ENCODE measurements at regions not wholly inside any gene's neighbourhood (a gene's known extent, or its start where the extent isn't known, plus 50 kb on each side); places are given as distances from the start of the nearest gene placed in this dataset.

DNA sequence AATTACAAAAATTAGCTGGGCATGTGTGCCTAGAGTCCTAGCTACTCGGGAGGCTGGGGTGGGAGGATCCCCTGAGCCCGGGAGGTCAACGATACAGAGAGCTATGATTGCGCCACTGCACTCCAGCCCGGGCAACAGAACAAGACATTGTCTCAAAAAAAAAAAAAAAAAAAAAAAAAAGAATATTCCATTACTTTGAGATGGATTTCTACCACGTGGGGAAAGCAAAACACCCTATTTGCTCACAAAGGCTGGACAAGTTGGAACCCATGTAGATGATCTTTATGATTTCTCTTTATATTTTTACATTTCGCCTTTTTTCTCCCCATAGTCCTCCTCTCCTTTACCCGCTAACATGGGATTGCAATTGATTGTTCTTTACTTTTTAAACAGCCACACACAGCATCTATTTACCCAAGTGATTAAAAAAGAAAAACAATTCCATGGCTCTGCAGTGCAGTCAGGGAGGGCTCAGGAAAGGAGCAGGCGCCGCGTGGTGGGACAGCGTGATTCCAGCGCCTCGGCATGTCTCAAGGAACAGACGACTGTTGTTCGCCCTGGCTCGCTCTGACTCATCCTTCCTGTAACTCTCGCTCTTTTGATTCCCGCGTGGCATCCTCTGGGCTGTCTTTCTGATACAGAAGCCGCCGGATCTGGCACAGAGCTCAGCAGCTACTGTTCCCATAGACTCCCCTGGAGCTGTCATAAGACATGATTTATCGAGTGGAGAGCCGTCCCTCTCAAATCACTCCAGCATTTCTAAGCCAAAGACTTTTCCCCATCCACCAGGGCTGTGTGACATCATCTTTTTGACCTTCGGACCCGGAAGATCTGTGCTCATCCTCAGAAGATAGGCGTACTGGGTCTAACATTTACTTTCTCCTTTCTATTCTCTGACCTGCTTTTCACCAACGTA, 230.4 kb upstream of the AGAP1 start:
- DNase-seq (ENCODE audit: low read depth in 2 of 2), result no peak

DNA sequence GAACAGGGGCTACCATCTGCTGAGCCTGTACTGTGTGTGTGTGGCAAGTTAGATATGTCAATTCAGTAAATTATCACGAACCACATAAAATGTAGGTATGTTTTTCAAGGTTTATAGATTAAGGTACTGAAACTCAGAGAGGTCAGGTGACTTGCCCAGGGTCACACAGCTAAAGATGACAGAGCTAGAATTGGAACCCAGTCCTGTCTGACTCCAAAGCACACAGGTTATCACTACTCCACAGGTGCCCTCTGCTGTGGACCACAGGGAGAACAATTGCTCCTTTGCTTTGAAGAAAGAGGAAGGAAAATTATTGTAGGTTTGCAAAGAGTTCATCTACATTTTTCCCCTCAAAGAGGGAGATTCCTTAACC, 229.7 kb upstream of the AGAP1 start:
- no peak for DNase-seq (ENCODE audit: low read depth in 2 of 2)

- no peak for DNase-seq (ENCODE audit: low read depth in 2 of 2)
Observed at GRCh38 chr2:235264512-235264911, 229.3 kb upstream of the AGAP1 start.

- no peak for DNase-seq (ENCODE audit: low read depth in 2 of 2)
Observed at GRCh38 chr2:235265348-235265965, 228.4 kb upstream of the AGAP1 start.

DNA sequence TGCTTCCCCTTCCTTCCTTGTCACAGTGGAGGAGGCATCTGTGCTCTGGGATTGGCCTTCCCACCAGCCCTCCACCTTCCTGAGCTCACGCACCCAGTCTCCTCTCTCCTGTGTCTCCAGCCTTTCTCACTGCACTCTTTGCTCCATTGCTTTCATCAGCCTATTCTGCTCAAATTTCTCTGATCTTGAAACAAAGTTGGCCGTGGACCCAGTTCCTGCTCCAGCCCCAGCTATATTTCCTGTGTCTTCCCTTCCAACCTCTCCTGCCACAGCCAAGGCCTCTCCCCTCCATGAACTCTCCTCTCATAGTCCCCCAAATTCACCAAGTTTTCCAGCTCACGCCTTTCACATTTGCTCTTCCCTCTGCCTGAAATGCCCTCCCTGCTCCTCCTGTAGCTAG, 226.6 kb upstream of the AGAP1 start:
- no peak for DNase-seq (ENCODE audit: low read depth in 2 of 2)

DNA sequence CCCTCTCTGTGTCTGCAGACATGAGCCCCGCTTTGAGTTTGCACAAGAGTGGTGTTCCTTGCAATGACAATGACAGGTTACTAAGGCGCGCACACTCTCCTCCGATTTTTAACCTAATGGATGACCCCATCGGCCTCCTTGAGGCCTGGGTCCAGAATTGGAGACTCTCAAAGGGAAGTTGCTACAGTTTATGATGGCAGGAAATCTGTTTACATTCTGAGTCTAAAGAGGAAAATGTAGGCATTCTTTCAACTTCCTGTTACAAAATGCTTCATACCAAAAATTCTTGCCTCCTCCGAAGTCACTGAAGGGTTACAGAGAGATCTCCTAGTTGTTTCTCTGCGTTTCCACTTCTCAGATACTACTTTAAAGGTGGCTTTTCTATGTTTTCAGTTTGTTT, 225.3 kb upstream of the AGAP1 start:
- no peak for DNase-seq (ENCODE audit: low read depth in 2 of 2)

DNA sequence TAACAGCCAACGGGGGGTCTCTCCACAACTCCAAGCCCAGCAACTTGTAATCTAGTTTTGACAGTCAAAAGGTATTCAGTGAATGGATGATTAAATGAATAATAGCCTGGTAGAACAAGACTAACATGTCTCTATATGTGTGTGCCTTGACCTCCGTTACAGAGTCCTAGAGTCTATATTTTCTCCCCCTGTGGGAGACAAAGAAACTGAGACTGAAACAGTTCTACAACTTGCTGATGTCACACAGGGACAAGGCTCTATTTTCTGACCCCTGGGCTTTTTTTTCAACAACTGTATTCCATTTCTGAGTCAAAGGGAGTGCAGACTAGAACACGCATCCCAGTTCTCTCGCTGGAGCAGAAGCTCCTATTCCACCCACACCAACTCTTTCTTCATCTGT, 223.6 kb upstream of the AGAP1 start:
- DNase-seq (ENCODE audit: low read depth in 2 of 2), result no peak

DNA sequence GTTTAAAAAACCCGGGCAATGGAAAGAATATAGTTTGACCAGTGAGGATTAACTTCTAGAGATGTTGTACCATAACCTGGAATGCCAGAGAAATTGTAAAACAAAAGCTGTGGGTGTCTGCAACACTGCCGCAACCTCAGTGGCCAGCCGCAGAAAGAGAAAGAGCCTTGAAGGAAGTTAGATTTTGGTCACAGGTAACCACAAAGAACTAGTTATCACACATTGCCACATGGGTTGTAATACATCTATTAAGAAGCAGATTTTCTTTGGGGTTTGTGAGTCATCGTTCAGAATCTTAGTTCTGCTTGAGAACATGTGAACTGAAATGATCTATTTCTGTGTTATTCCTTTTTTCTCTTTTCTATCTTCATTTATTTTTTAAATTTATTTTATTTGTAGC, 222.9 kb upstream of the AGAP1 start:
- DNase-seq (ENCODE audit: low read depth in 2 of 2), result no peak

DNA sequence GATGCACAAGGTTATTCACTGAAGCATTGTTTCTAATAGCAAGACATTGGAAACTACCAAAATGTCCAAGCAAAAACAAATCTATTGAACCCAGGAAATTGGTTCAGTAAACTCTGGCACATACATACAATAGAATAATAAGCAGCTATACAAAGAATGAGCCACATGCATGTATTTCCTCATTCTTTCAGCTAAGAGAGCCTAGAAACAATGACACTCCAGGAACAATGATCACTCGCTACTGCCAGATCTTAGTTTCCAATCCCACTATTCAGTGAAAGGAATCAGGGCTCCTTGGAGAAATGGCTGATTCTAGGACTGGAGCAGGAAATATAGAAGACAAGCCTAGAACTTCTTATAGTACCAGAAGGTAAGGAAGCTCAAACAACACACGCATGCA, 221.9 kb upstream of the AGAP1 start:
- DNase-seq (ENCODE audit: low read depth in 2 of 2), result no peak

DNA sequence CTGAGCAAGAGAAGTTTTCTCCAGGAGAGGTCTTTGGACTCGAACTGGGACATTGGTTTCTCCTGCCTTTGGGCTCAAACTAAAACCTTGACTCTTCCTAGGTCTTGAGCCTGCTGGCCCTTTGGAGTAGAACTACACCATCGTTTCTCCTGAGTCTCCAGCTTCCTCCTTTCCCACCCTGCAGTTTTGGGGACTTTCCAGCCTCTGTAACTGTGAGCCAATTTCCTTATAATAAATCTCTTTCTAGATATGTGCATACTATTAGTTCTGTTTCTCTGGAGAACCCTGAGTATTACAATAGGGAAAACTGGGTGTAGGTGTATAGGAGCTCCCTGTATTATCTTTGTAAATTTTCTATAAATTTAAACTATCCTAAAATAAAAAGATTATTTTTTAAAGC, 219.8 kb upstream of the AGAP1 start:
- DNase-seq (ENCODE audit: low read depth in 2 of 2), result no peak

DNA sequence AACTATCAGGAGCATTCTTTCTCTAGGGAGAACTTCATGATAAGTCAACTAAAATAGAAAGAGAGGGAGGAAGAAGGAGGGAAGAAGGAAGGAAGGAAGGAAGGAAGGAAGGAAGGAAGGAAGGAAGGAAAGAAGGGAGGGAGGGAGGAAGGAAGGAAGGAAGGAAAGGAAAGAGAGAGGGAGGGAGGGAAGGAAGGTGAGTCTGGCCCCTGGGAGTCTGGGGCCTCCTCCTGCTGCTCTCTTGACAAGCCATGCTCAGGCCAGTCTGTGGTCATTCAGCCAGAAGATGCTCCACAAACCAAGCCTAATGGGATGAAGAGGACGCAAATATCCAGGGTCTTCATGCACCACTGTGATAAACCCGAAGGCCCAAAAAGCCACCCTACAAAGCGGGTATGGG, 216.4 kb upstream of the AGAP1 start:
- DNase-seq (ENCODE audit: low read depth in 2 of 2), result no peak

- DNase-seq (ENCODE audit: low read depth in 2 of 2), result no peak
Observed at GRCh38 chr2:235278771-235279355, 215.0 kb upstream of the AGAP1 start.

DNA sequence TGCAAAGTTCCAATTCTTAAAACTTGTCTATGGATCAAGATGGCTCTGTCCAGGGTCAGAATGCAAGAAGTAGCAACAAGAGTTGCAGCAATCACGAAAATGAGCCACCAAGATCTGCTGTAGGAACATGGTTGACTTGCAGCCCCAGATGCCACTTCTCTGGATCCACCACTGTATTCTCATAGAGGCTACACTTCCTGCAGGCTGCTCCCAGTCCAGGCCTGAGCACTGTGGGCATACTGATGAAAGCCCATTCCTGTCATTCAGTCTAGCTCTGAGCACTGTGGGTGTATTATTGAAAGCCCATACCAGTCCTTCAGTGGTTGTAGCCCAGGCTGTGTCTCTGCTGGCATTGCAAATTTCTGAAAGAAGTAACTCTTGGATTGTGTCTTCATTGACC, 213.9 kb upstream of the AGAP1 start:
- DNase-seq (ENCODE audit: low read depth in 2 of 2), result no peak

DNA sequence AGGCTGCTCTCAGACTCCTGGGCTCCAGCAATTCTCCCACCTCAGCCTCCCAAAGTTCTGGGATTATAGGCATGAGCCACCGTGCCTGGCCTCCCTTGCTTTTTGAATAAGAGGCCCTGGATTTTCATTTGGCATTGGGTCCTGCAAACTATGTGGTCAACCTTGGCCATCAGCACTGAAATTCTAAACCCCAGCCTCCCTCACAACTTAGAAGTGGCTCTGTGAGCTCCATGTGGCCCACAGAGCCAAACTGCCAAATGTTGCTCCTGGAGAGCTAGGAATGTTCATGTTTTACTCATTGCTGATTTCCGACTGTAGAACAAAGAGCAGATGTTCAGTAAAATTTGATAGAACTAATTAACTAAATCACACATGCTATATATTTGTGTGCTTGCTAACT, 210.6 kb upstream of the AGAP1 start:
- DNase-seq (ENCODE audit: low read depth in 2 of 2), result no peak

- no peak for DNase-seq (ENCODE audit: low read depth in 2 of 2)
Observed at GRCh38 chr2:235286622-235287374, 207.0 kb upstream of the AGAP1 start.

DNA sequence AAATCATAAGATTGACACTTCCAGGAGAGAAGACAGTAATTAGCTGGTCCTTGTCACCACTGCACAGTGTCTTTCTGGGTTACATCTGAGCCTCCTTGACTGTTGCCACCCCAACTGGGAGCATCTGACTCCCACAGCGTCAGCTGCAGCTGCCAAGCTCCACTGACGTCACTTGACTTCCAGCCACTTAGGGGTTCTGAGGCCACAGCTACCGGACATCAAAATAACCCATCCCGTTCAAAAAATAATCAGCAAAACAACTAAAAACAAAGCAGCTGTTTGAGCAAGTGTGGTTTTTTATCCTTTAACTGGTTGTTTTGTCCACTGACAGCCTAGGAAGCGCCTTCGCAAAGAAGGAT, 206.5 kb upstream of the AGAP1 start:
- no peak for DNase-seq (ENCODE audit: low read depth in 2 of 2)

GRCh38 chr2:235291461-235291860, 202.4 kb upstream of the AGAP1 start:
- no peak for DNase-seq (ENCODE audit: low read depth in 2 of 2)

GRCh38 chr2:235293061-235293460, 200.8 kb upstream of the AGAP1 start:
- no peak for DNase-seq (ENCODE audit: low read depth in 2 of 2)

DNA sequence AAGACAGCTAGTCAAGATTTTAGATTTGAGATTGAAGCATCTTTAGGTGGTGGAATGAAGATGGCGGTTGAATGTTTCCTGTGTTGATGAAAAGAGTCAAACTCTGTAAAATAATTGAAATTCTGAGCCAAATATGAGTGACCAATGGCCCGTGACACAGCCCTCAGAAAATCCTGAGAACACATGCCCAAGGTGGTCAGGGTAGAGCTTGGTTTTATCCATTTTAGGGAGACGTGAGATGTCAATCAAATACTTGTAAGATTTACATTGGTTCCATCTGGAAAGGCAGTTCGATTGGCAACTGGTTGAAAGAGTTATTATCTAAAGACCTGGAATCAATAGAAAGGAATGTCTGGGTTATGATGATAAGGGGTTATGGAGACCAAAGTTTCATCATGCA, 198.0 kb upstream of the AGAP1 start:
- no peak for DNase-seq (ENCODE audit: low read depth in 2 of 2)

GRCh38 chr2:235300368-235301201, 193.3 kb upstream of the AGAP1 start:
- no peak for DNase-seq (ENCODE audit: low read depth in 2 of 2)

DNA sequence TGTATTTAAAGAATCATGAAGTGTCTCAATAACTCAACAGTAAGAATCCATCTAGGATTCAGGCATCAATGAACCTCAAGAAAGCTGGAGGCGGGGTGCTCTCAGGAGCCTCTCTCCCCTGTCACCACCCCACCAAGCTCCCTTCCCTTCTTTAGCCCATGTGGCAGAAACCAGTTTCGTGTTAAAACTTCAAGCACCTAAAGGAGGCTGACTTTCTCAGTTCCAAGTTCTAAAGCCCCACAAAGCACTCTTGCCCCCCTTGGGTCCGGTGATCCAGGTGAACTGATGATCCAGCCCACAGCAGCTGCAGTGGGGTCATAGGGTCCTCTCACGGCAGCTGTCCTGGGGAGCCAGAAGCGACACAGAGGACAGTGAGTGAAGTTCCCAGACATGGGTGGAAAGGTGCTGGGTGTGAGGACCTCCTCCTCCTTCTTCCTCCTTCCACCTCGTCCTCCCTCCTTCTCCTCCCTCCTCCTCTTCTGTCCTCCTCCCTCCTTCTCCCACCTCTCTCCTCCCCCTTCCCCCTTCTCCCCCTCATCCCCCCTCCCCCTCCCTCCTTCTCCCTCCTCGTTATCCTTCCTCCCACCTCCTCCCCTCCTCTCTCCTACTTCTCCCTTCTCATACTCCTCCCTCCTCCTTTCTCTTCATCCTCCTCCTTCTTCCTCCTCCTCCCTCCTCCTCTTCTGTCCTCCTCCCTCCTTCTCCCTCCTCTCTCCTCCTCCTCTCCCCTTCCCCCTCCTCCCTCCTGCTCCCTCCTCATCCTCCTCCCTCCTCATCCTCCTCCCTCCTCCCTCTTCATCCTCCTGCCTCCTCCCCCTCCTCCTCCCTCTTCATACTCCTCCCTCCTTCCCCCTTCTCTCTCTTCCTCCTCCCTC, 192.4 kb upstream of the AGAP1 start:
- DNase-seq (ENCODE audit: low read depth in 2 of 2), result no peak
